ENCODE measurements at regions not wholly inside any gene's neighbourhood (a gene's known extent, or its start where the extent isn't known, plus 50 kb on each side); places are given as distances from the start of the nearest gene placed in this dataset.

DNA sequence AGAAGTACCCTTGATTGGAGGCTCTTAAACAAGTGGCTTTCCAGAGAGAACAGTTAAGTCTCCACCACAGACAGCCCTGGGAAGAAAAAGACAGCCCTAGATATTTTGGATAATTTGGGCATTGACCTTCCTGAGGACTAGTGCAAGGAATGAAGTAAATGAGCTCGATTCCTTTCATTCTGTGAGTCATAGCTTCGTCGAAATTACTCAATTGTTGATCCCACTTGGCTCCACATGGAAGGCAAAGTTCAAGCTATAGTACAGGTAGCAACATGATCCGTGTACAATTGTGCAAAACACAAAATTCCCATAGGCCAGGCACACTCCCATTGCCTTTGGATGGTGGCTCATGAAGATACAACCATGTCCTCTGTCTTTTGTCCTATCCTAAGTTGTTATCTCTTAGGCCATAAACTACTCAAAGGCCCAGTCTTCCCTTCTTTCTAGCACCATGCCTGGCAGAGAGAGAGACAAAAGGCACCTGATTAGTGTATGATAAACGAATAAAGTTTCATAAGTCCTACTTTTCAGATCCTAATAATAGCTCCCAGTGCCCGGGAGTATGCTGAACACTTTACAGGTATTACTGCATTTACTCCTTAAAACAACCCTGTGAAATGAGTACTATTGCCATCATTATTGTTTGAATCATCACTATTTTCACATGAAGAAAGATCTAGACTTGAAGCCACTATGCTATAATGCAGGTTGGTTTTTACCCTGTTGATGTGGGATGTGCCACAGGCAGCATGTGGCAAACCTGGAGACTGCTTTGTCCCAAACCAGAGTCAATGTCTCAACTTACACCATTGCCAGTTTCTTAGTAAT lies 116.7 kb upstream of the RANBP3L start:
- TF ChIP-seq, protein P1, sequence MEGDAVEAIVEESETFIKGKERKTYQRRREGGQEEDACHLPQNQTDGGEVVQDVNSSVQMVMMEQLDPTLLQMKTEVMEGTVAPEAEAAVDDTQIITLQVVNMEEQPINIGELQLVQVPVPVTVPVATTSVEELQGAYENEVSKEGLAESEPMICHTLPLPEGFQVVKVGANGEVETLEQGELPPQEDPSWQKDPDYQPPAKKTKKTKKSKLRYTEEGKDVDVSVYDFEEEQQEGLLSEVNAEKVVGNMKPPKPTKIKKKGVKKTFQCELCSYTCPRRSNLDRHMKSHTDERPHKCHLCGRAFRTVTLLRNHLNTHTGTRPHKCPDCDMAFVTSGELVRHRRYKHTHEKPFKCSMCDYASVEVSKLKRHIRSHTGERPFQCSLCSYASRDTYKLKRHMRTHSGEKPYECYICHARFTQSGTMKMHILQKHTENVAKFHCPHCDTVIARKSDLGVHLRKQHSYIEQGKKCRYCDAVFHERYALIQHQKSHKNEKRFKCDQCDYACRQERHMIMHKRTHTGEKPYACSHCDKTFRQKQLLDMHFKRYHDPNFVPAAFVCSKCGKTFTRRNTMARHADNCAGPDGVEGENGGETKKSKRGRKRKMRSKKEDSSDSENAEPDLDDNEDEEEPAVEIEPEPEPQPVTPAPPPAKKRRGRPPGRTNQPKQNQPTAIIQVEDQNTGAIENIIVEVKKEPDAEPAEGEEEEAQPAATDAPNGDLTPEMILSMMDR (conservative IDR thresholded peaks at IDR 0.05), result no peak
- TF ChIP-seq ZFX (IDR thresholded peaks at IDR 0.05), result no peak
